ENCODE measurements at regions not wholly inside any gene's neighbourhood (a gene's known extent, or its start where the extent isn't known, plus 50 kb on each side); places are given as distances from the start of the nearest gene placed in this dataset.

GRCh38 chr1:13878021-13878420 lies 178.0 kb downstream of the PRDM2 start:
- 72% methylated on average over 7 of the region's 7 CpGs for WGBS
- no peak for DNase-seq (ENCODE audit: extremely low spot score)
- H3K27ac ChIP-seq (replicated peaks in 1 of 4) = no peak overlapping the region
- intact Hi-C loops (cut with DNase I) = no loop called here
- H3K9me3 ChIP-seq = no peaks in the 10 kb centered on the region
- no peaks in the 10 kb centered on the region for H3K27me3 ChIP-seq
- TF ChIP-seq POLR2A (IDR thresholded peaks at IDR 0.05; ENCODE audit: low read depth) (no peak), CTCF (IDR thresholded peaks at IDR 0.05) (no peak), POLR2AphosphoS5 (IDR thresholded peaks at IDR 0.05) (no peak), EP300 (IDR thresholded peaks at IDR 0.05) (no peak)
- no peaks in the 10 kb centered on the region for H3K4me1 ChIP-seq
- H3K36me3 ChIP-seq = no peaks in the 10 kb centered on the region
- H3K4me3 ChIP-seq = no peak overlapping the region

DNA sequence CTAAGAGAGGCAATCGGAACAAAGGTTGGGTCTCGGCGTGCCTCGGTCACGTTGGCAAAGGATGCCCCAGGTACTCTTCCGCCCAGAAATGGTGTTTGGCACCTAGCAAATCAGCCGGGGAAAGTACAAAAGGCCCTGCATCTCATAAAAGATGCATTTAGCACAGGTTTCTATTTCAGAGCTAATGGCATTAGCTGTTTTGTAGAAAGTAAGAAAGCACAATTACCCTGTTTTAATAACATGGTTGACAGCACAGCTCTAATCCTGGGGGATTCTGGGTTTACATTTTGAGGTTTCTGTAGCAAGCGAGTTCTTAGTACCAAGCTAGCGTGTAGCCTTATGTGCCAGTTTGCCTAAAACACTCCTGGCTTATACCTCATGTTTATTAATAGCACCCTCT lies 178.5 kb downstream of the PRDM2 start:
- Histone ChIP-seq H3K27me3 (no peaks in the 10 kb centered on the region), H3K27ac (replicated peaks in 1 of 4) (no peak overlapping the region), H3K4me3 (no peak overlapping the region), H3K4me1 (no peaks in the 10 kb centered on the region), H3K36me3 (no peaks in the 10 kb centered on the region), H3K9me3 (no peaks in the 10 kb centered on the region)
- WGBS = 87% methylated on average over 9 of the region's 9 CpGs
- intact Hi-C loops (cut with DNase I) = no loop called here
- TF ChIP-seq POLR2A (IDR thresholded peaks at IDR 0.05; ENCODE audit: low read depth) (no peak), CTCF (IDR thresholded peaks at IDR 0.05) (no peak), EP300 (IDR thresholded peaks at IDR 0.05) (no peak), POLR2AphosphoS5 (IDR thresholded peaks at IDR 0.05) (no peak)
- DNase-seq (ENCODE audit: extremely low spot score) = no peak

DNA sequence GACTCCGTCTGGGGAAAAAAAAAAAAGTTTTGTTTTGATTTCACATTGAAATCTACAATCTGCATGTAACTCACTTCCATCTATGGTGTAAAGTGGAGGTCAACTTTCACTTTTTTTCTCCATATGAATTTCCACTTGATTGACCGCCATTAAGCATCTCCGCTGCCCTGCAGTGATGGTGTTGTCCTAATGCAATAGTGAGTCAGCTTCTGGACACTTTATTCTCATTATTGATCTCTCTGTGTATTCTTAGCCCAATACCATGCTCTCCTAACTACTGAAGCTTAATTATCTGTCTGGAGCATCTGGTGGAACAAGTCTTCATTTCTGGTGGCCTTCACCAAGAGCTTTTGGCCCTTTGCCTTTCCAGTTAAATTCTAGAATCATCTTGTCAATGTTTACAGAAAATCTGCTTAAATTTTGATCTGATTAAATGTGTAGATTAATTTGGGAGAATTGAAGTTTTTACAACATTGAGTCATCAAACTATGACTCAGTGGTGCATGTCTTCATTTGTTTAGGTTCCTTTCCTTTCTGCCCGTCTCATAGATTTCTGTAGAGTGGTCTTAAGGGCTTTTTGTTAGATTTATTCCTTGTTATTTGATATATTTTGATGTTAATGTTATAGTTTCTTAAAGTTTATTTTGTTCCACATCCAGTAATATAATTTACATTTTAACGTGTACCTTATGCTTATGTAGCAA lies 181.5 kb downstream of the PRDM2 start:
- Histone ChIP-seq H3K27me3 (no peaks in the 10 kb centered on the region), H3K27ac (replicated peaks in 1 of 4) (no peak overlapping the region), H3K4me1 (no peaks in the 10 kb centered on the region), H3K36me3 (no peaks in the 10 kb centered on the region), H3K9me3 (no peaks in the 10 kb centered on the region), H3K4me3 (no peak overlapping the region)
- DNase-seq (ENCODE audit: extremely low spot score) = no peak
- TF ChIP-seq POLR2AphosphoS5 (IDR thresholded peaks at IDR 0.05) (no peak), CTCF (IDR thresholded peaks at IDR 0.05) (no peak), EP300 (IDR thresholded peaks at IDR 0.05) (no peak), POLR2A (IDR thresholded peaks at IDR 0.05; ENCODE audit: low read depth) (no peak)
- 80% methylated on average over 5 of the region's 5 CpGs for WGBS
- intact Hi-C loops (cut with DNase I) = no loop called here

- no peak overlapping the region for H3K27ac ChIP-seq (replicated peaks in 1 of 4)
- no peak for DNase-seq (ENCODE audit: extremely low spot score)
- intact Hi-C loops (cut with DNase I) = no loop called here
- peaks cover 5 to 16% (median 15%) of the 10 kb centered on the region in 4 donors for H3K4me1 ChIP-seq
- WGBS = 66% methylated on average over 10 of the region's 10 CpGs
- no peak for TF ChIP-seq POLR2AphosphoS5 (IDR thresholded peaks at IDR 0.05)
- TF ChIP-seq CTCF (IDR thresholded peaks at IDR 0.05) = no peak
- no peak for TF ChIP-seq POLR2A (IDR thresholded peaks at IDR 0.05; ENCODE audit: low read depth)
- no peak for TF ChIP-seq EP300 (IDR thresholded peaks at IDR 0.05)
- no peak overlapping the region for H3K4me3 ChIP-seq
- H3K27me3 ChIP-seq = peaks cover 0 to 45% (median 5%) of the 10 kb centered on the region in 4 donors
- no peaks in the 10 kb centered on the region for H3K36me3 ChIP-seq
- H3K9me3 ChIP-seq = no peaks in the 10 kb centered on the region
Observed at GRCh38 chr1:13888351-13888986, 188.5 kb downstream of the PRDM2 start.
